ENCODE measurements at regions not wholly inside any gene's neighbourhood (a gene's known extent, or its start where the extent isn't known, plus 50 kb on each side); places are given as distances from the start of the nearest gene placed in this dataset.
"Not testable (repeated sequence)": the region's sequence is repeated elsewhere in the genome, so short reads cannot be mapped to it uniquely, and the experiment has no call there.

- DNase-seq: no peak
These were observed 209.5 kb downstream of the YTHDC2 start for GRCh38 chr5:113723021-113723420.

GRCh38 chr5:113735751-113736150 lies 222.3 kb downstream of the YTHDC2 start:
- DNase-seq: no peak

- no peak for DNase-seq
These were observed 228.7 kb downstream of the YTHDC2 start for GRCh38 chr5:113742176-113742575.

GRCh38 chr5:113742639-113743038 lies 229.1 kb downstream of the YTHDC2 start:
- DNase-seq: no peak

GRCh38 chr5:113748403-113748802 lies 234.9 kb downstream of the YTHDC2 start:
- no peak for DNase-seq

GRCh38 chr5:113749334-113749733 lies 235.8 kb downstream of the YTHDC2 start:
- no peak for DNase-seq

- DNase-seq: not testable (repeated sequence)
These were observed 239.7 kb downstream of the YTHDC2 start for GRCh38 chr5:113753182-113753581.

GRCh38 chr5:113755516-113755915 lies 242.0 kb downstream of the YTHDC2 start:
- no peak for DNase-seq

- no peak for DNase-seq
These were observed 244.0 kb downstream of the YTHDC2 start for GRCh38 chr5:113757508-113757907.

- DNase-seq: no peak
These were observed 246.0 kb downstream of the YTHDC2 start for GRCh38 chr5:113759505-113759904.

- DNase-seq: no peak
These were observed 247.0 kb downstream of the YTHDC2 start for GRCh38 chr5:113760486-113760885.

GRCh38 chr5:113761594-113761993 lies 248.1 kb downstream of the YTHDC2 start:
- no peak for DNase-seq

- DNase-seq: no peak
These were observed 250.9 kb downstream of the YTHDC2 start for GRCh38 chr5:113764382-113764781.

GRCh38 chr5:113766827-113767226 lies 253.3 kb downstream of the YTHDC2 start:
- DNase-seq: not testable (repeated sequence)

GRCh38 chr5:113770648-113771047 lies 257.2 kb downstream of the YTHDC2 start:
- DNase-seq: no peak

- DNase-seq: no peak
These were observed 258.0 kb downstream of the YTHDC2 start for GRCh38 chr5:113771483-113771882.

- no peak for DNase-seq
These were observed 262.7 kb downstream of the YTHDC2 start for GRCh38 chr5:113776168-113776567.

- no peak for DNase-seq
These were observed 263.5 kb downstream of the YTHDC2 start for GRCh38 chr5:113776832-113777525.

- no peak for DNase-seq
These were observed 264.7 kb downstream of the YTHDC2 start for GRCh38 chr5:113778147-113778546.

GRCh38 chr5:113788141-113788655 lies 274.7 kb downstream of the YTHDC2 start:
- no peak for DNase-seq

GRCh38 chr5:113789769-113790168 lies 276.3 kb downstream of the YTHDC2 start:
- DNase-seq: no peak

- DNase-seq: no peak
These were observed 279.3 kb downstream of the YTHDC2 start for GRCh38 chr5:113792806-113793205.

GRCh38 chr5:113794981-113795380 lies 281.5 kb downstream of the YTHDC2 start:
- no peak for DNase-seq

GRCh38 chr5:113800686-113801085 lies 287.2 kb downstream of the YTHDC2 start:
- no peak for DNase-seq

- DNase-seq: no peak
These were observed 290.8 kb downstream of the YTHDC2 start for GRCh38 chr5:113804264-113804663.
